ENCODE measurements at regions not wholly inside any gene's neighbourhood (a gene's known extent, or its start where the extent isn't known, plus 50 kb on each side); places are given as distances from the start of the nearest gene placed in this dataset.

- Mint-ChIP-seq H3K27me3 (ENCODE audit: low read depth) (no peaks in the 10 kb centered on the region), H3K4me3 (no peak overlapping the region), H3K9me3 (no peaks in the 10 kb centered on the region), H3K36me3 (ENCODE audit: low read depth) (no peaks in the 10 kb centered on the region), H3K27ac (ENCODE audit: unreplicated experiment) (no peak overlapping the region), H3K4me1 (no peaks in the 10 kb centered on the region)
- no peak for DNase-seq (ENCODE audit: low read depth, low spot score)
- no peak for TF ChIP-seq CTCF (conservative IDR thresholded peaks at IDR 0.05)
Measured at GRCh38 chr3:20842594-20843436, 656.8 kb upstream of the SGO1 start.

GRCh38 chr3:20842002-20842401 is 656.0 kb upstream of the SGO1 start:
- TF ChIP-seq CTCF (conservative IDR thresholded peaks at IDR 0.05), result no peak
- no peak for DNase-seq (ENCODE audit: low read depth, low spot score)
- H3K4me3 Mint-ChIP-seq, result no peak overlapping the region
- no peaks in the 10 kb centered on the region for H3K9me3 Mint-ChIP-seq
- H3K36me3 Mint-ChIP-seq (ENCODE audit: low read depth), result no peaks in the 10 kb centered on the region
- H3K27me3 Mint-ChIP-seq (ENCODE audit: low read depth), result no peaks in the 10 kb centered on the region
- H3K27ac Mint-ChIP-seq (ENCODE audit: unreplicated experiment), result no peak overlapping the region
- H3K4me1 Mint-ChIP-seq, result no peaks in the 10 kb centered on the region

GRCh38 chr3:20837676-20838302 is 651.8 kb upstream of the SGO1 start:
- H3K27me3 Mint-ChIP-seq (ENCODE audit: low read depth), result no peaks in the 10 kb centered on the region
- no peaks in the 10 kb centered on the region for H3K9me3 Mint-ChIP-seq
- no peak overlapping the region for H3K27ac Mint-ChIP-seq (ENCODE audit: unreplicated experiment)
- H3K4me1 Mint-ChIP-seq, result no peaks in the 10 kb centered on the region
- DNase-seq (ENCODE audit: low read depth, low spot score), result no peak
- H3K4me3 Mint-ChIP-seq, result no peak overlapping the region
- H3K36me3 Mint-ChIP-seq (ENCODE audit: low read depth), result no peaks in the 10 kb centered on the region
- TF ChIP-seq CTCF (conservative IDR thresholded peaks at IDR 0.05), result no peak

- Mint-ChIP-seq H3K4me3 (no peak overlapping the region), H3K27ac (ENCODE audit: unreplicated experiment) (no peak overlapping the region), H3K36me3 (ENCODE audit: low read depth) (no peaks in the 10 kb centered on the region), H3K27me3 (ENCODE audit: low read depth) (no peaks in the 10 kb centered on the region), H3K4me1 (no peaks in the 10 kb centered on the region), H3K9me3 (no peaks in the 10 kb centered on the region)
- DNase-seq (ENCODE audit: low read depth, low spot score), result no peak
- TF ChIP-seq CTCF (conservative IDR thresholded peaks at IDR 0.05), result no peak
Measured at GRCh38 chr3:20836801-20837200, 650.8 kb upstream of the SGO1 start.

GRCh38 chr3:20832963-20833362 is 647.0 kb upstream of the SGO1 start:
- DNase-seq (ENCODE audit: low read depth, low spot score), result no peak
- no peaks in the 10 kb centered on the region for H3K4me1 Mint-ChIP-seq
- no peaks in the 10 kb centered on the region for H3K27me3 Mint-ChIP-seq (ENCODE audit: low read depth)
- H3K9me3 Mint-ChIP-seq, result no peaks in the 10 kb centered on the region
- H3K4me3 Mint-ChIP-seq, result no peak overlapping the region
- no peaks in the 10 kb centered on the region for H3K36me3 Mint-ChIP-seq (ENCODE audit: low read depth)
- H3K27ac Mint-ChIP-seq (ENCODE audit: unreplicated experiment), result no peak overlapping the region
- no peak for TF ChIP-seq CTCF (conservative IDR thresholded peaks at IDR 0.05)

All from neural crest cell (in vitro differentiated cells).